HT-29 (cell line): ENCODE measurements at regions not wholly inside any gene's neighbourhood (a gene's known extent, or its start where the extent isn't known, plus 50 kb on each side); places are given as distances from the start of the nearest gene placed in this dataset.
"Not testable (repeated sequence)": the region's sequence is repeated elsewhere in the genome, so short reads cannot be mapped to it uniquely, and the experiment has no call there.

Experiments used
- DNase-seq: peaks from one replicate; pipeline ENCODE4 v3.0.0-alpha.2; 2015; ENCODE audit warnings: low spot score

GRCh38 chr6:3619800-3620199 is 131.7 kb downstream of the PXDC1 start:
- no peak for DNase-seq

DNA sequence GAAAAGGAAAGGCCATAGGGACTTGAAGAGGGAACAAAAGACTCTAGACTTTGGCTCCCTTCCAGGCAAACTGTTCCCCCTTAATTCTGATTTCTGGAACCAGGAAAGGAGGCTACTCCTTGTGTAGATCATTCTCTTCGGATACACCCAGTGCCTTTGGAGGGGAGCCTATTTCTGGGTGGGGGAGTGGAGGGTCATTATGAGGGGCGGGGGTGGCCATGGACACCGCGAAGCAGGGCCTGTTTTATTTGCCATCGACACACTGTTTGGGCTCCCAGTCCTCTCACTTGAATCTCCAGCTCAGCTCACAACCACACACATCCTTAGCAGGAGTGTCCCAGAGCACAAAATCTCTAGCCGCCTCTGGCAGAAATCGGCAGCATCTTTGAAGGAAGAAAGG is 132.3 kb downstream of the PXDC1 start:
- peak; percentile 67 for DNase-seq

- peak; percentile 60 for DNase-seq
Observed at GRCh38 chr6:3618642-3619041, 132.9 kb downstream of the PXDC1 start.

DNA sequence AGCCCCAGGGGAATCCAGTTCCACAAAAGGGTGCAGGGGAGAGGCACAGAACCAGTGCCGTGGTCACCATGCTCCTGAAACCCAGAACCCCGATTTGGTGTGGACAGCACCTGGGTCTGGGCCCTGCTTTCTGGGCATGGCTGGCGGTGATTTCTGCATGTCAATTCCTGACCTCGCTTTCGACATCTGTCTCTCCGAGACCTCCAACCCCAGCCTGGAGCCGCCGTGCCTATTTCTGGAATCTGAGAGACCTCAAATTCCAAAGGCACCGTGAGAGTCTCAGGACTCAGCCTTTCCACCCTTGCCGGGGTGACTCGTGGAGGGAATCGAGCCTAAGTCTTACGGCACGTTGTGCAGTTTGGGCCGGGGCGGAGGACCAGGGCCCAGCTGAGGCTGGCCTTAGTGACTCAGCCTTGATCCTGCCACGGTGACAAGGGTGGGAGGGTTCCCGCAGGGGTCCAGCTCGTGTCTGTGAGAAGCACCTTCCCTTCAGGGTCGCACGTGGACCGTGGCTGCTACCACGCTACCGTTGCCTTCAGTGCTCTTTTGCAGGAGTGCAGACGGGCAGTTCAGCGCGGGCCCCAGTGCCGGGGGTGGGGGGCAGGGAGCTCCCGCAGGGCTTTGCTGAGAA is 133.7 kb downstream of the PXDC1 start:
- no peak for DNase-seq

DNA sequence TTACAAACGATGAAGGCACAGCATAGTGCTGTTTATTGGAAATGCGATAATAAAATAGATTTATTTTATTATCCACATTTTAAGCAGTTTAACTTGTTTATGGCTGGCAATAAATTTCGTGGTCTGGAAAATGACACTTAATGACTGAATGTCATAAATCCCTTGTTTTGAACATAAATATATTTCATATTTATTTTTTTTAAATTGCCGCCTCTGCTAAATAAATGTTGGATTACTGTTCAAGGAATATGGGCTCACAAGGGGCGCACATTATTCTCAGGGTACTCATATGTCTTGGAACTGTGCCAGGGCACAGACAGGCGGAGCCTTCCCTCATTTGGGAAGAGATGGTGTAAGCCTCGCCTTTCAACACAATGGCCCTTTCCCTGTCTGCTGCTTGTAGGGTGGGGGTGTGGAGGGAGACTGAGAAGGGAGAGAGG is 134.3 kb downstream of the PXDC1 start:
- no peak for DNase-seq

GRCh38 chr6:3616565-3617176 is 134.8 kb downstream of the PXDC1 start:
- DNase-seq: no peak

GRCh38 chr6:3615391-3616380 is 135.8 kb downstream of the PXDC1 start:
- DNase-seq: no peak

DNA sequence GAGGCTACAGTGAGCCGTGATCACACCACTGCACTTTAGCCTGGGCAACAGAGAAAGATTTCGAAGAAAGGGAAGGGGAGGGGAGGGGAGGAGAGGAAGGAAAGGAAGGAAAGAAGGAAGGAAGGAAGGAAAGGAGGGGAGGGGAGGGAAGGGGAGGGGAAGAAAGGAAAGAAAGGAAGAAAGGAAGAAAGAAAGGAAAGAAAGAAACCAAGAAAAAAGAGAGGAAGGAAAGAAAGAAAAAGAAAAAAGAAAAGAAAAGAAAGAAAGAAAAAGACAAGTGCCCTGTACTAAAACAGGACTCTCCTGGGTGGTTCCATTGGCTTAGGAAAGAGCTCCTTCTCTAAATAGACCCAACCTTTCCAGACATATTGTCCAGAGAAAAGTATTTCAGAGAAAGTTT is 136.6 kb downstream of the PXDC1 start:
- no peak for DNase-seq

- DNase-seq: not testable (repeated sequence)
Observed at GRCh38 chr6:3613565-3613964, 137.9 kb downstream of the PXDC1 start.

DNA sequence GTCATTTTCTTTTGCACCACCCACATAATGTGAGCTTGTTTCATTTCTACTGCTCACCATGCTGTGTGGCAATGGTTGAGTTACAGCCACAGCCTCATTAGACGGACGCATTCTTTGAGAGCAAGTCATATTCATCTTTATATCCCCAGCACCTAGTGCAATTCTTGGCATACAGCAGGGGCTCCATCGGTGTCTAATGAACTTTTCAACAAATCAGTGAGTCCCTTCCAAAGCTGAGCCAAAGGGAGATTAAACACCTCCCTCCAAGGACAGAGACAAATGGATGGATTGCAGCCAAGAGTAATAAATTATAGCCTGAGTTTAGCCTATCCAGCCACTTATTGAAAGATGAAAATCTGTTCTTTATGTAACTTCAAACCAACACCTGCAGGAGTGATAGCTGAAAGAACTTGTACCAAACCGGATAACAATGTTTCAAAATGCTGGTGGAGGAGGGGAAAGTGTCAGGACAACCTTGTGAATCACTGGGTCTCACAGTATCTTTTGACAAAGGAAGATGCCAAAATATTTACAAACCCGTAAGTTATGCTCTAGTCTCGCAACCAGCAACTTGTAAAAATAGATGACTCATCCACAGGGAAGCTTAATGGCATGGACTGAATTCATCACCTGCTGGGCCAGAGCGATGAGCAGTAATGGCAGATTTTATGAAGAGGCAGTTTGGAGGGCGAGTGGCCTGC is 139.0 kb downstream of the PXDC1 start:
- peak; percentile 74 for DNase-seq

DNA sequence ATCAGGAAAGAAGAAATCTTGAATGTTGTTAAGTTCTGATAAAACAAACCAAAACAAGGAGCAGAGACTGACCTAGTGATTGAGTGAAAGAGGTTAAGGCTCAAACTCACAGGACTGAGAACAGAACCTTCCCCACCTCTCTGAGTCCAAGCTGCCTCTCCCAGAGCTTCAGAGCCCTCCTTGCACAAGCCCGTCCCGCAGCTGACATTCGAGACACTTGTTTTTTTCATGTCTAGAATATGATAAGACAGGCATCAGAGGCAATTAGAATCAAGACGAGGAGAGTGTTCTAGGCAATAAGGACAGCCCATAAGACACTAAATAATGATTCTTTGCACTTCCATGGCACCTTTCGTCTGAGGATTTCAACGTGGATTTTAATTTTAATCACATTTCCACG is 140.6 kb downstream of the PXDC1 start:
- DNase-seq: no peak

DNA sequence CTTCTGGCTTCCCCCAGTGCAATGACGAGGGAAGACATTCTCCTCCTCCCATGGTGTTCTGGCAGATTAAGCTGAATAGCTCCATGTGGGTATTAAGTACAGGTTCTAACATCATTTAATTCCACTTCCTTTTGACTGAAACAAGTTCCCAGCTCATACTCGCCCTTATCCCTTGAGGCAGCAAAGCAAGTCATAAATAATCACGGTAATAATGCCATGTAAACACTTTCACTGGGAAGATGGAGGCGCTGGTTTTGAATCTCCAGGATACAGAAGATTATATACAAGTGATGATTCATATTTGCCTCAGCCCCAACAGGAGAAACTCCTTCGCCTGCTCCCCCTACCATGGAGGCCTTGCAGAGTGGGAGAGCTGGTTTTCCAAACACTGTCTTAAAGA is 141.3 kb downstream of the PXDC1 start:
- DNase-seq: no peak

GRCh38 chr6:3609388-3609787 is 142.1 kb downstream of the PXDC1 start:
- DNase-seq: no peak

GRCh38 chr6:3608159-3608558 is 143.4 kb downstream of the PXDC1 start:
- no peak for DNase-seq

DNA sequence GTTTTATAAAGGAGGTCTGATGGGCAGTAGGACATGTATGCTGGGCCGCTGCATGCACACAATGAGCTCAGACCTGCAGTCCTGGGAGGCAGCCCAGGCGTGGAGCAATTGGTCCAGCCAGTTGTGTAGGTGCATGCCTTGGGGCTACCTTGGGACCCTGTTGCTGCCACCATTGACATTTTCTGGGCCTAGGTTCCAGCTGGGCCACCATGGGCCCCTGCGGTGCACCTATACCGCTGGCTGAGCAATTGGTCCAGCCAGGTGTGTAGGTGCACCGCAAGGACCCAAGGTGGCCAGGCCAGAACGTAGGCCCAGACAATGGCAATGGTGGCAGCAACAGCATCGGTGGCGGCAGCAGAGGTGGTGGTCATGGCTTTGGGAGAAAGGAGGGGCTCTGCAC is 143.9 kb downstream of the PXDC1 start:
- DNase-seq: no peak

GRCh38 chr6:3607171-3607570 is 144.3 kb downstream of the PXDC1 start:
- DNase-seq: no peak

DNA sequence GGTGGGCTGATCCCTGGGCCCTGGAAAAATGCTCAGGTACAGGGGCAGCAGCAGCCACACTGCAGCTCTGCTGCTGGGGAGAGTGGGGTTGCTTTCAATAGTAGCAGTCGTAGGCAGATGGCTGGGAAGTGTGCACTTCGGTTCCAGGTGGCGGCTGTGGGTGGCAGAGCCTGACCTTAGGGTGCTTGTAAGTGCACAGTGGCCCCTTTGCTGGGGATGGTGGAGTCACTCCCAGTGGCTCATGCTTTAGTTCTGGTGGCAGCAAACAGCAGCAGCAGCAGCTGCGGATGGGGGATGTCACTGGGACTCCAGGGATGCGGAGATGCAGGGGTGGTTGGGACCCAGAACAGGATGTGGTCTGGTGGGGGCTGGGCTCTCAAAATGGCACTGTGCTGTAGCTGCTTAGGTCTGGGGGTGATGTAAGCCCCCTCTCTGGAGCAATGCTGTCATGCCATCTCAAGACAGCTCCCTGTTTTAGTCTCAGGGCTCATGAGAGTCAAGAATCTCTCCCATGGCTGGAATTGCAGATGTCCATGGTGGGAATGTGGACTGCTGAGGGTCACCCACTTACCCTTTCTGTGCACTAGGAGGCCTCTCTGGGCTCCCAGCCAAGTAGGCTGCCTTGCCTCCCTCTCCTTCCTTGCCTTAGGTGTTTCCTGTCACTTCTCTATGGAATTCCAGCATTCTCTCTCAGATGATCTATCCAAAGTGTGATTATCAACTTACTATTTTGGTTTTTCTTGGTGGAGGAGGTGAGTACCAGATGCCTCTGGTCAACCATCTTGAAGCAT is 146.7 kb upstream of the SLC22A23 start:
- DNase-seq: no peak

- DNase-seq: no peak
Observed at GRCh38 chr6:3601570-3601969, 144.7 kb upstream of the SLC22A23 start.

DNA sequence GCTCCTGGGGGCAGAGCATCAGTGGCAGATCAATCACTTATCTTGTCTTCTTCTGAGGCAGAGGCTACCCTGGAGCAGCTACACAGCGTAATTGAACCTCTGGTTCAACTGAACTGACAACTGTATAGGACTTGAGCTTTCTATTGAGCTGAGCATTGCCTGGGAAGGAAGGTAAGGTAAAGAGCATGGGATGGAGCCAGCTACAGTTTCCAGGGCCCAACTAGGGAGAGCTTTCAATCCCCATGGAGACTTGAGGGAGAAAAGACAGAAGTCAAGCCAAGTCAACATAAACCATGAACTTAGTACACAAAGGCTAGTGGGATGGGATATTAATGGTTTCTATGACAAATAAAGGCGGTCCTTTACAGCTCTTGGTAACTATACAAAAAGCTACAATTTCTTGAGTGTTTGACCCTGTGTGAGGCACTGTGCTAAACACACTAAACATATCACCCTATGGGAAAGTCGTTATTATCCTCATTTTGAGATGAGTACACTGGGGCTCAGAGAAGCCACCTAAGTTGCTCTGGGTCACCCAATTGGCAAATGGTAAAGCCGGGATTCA is 140.7 kb upstream of the SLC22A23 start:
- DNase-seq: no peak

- DNase-seq: no peak
Observed at GRCh38 chr6:3596766-3597165, 139.9 kb upstream of the SLC22A23 start.

GRCh38 chr6:3594201-3594600 is 137.4 kb upstream of the SLC22A23 start:
- no peak for DNase-seq
